ENCODE measurements at regions not wholly inside any gene's neighbourhood (a gene's known extent, or its start where the extent isn't known, plus 50 kb on each side); places are given as distances from the start of the nearest gene placed in this dataset.
"Not testable (repeated sequence)": the region's sequence is repeated elsewhere in the genome, so short reads cannot be mapped to it uniquely, and the experiment has no call there.

GRCh38 chr4:167854881-167855280 is 237.5 kb upstream of the ANXA10 start:
- DNase-seq = no peak

DNA sequence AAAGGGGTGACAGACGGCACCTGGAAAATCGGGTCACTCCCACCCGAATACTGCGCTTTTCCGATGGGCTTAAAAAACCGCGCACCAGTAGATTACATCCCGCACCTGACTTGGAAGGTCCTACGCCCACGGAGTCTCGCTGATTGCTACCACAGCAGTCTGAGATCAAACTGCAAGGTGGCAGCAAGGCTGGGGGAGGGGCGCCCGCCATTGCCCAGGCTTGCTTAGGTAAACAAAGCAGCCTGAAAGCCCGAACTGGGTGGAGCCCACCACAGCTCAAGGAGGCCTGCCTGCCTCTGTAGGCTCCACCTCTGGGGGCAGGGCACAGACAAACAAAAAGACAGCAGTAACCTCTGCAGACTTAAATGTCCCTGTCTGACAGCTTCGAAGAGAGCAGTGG is 234.2 kb upstream of the ANXA10 start:
- not testable (repeated sequence) for DNase-seq

GRCh38 chr4:167867191-167867590 is 225.1 kb upstream of the ANXA10 start:
- no peak for DNase-seq

- DNase-seq = no peak
These were observed 224.2 kb upstream of the ANXA10 start for GRCh38 chr4:167868163-167868562.

GRCh38 chr4:167873496-167873895 is 218.8 kb upstream of the ANXA10 start:
- DNase-seq = no peak

DNA sequence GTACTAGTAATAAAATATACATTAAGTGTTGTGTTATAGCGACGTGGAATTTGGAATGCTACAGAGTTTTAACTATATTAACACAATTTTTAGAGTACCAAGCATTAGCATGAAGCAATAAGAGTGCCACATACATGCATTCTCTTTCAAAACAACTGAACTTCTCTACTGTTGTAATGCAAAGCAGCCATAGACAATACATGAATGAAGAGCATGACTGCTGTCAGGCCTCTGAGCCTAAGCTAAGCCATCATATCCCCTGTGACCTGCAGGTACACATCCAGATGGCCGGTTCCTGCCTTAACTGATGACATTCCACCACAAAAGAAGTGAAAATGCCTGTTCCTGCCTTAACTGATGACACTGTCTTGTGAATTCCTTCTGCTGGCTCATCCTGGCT is 216.2 kb upstream of the ANXA10 start:
- not testable (repeated sequence) for DNase-seq

- not testable (repeated sequence) for DNase-seq
These were observed 214.5 kb upstream of the ANXA10 start for GRCh38 chr4:167877826-167878225.

DNA sequence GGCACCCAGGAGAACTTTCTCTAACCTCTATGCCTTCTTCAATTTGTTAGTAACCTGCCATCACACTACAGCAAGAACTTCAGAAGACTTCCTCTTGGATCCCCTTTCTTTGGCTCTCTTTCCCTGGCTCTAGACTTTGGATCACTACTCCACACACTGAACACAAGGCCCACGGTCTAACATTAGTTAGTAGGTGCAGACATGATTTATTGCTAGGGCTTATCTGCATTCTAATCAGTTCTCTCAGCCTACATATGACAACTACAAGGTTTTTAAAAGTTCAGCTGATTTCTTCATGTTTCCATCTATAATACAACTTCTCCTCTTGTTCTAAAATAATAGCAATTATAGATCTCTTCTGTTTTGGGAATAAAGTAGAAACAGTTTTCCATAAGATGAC is 209.1 kb upstream of the ANXA10 start:
- DNase-seq = no peak

GRCh38 chr4:167885071-167885470 is 207.3 kb upstream of the ANXA10 start:
- no peak for DNase-seq

- no peak for DNase-seq
These were observed 206.5 kb upstream of the ANXA10 start for GRCh38 chr4:167885872-167886271.

- DNase-seq = no peak
These were observed 204.6 kb upstream of the ANXA10 start for GRCh38 chr4:167887726-167888125.

- no peak for DNase-seq
These were observed 202.1 kb upstream of the ANXA10 start for GRCh38 chr4:167890226-167890625.

DNA sequence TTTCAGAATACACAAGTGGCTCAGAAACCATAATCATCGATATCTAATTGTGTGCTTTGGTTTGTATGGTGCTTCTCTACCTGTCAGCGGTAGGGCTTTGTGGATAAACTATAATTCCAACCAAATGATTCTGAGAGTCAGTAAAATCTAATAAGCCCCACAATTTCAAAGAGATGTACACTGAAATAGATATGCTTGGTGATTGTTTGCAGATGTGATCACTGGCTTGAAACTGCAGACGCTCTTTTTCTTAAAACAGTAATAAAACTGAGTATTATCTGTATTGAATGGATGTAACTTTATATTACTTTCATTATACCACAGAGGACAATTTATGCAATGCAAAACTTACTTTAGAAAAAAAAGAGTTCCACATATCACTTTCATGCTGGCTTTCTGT is 198.8 kb upstream of the ANXA10 start:
- no peak for DNase-seq

- DNase-seq = not testable (repeated sequence)
These were observed 196.1 kb upstream of the ANXA10 start for GRCh38 chr4:167896260-167896659.

DNA sequence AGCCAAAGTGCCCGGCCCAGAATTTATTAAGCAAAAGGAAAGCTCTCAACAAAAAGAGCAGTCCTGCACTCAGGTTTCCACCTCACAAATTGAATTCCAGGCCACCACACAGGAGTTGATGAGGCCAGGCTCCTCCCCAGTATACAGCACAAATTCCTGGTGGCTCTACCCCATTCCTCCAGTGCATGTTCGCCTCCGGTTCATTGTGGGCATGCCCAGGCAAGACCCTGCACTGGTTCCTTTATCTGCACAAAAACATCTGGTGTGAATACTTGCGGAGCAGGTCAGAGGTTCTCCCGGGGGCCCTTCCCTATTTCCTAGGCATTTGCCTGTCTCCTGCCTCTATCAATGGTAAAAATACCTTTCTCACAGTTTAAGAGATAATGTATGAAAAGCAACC is 195.2 kb upstream of the ANXA10 start:
- DNase-seq = no peak

DNA sequence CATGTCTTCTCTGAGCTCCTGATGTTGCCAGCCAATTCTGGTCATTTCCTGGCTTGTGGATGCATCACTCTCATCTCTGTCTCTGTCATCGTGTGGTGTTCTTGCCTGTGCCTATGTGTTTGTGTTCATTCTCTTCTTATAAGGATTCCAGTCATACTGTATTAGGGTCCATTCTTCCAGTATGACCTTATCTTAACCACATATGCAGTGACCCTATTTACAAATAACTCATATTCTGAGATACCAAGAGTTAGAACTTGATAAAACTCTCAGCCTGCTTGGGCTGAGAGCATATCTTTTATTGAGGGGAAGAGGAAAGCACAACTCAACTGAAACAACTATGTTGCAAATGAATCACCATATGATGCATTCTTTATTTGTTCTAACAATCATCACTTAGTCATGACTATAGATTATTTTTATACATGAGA is 189.0 kb upstream of the ANXA10 start:
- no peak for DNase-seq

DNA sequence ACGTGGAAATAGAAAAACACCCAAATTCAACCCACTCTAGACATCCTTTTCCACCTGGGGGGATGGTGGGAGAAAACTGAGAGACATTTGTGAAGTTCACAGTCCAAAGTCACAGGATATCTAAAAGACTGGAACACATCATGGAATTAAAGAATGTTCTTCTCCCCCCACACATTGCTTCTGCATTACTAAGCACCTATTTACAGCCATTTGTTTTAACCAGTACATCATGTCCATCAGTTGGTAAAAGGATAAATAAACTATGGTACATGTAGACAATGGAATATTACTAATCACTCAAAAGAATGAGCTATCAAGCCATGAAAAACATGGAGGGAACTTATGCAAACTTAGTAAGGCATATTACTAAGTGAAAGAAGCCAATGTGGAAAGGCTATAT is 185.5 kb upstream of the ANXA10 start:
- no peak for DNase-seq

GRCh38 chr4:167908816-167909215 is 183.5 kb upstream of the ANXA10 start:
- no peak for DNase-seq

DNA sequence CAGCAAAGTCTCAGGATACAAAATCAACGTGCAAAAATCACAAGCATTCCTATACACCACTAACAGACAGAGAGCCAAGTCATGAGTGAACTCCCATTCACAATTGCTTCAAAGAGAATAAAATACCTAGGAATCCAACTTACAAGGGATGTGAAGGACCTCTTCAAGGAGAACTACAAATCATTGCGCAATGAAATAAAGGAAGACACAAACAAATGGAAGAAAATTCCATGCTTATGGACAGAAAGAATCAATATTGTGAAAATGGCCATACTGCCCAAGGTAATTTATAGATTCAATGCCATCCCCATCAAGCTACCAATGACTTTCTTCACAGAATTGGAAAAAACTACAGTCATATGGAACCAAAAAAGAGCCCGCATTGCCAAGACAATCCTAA is 179.8 kb upstream of the ANXA10 start:
- not testable (repeated sequence) for DNase-seq

DNA sequence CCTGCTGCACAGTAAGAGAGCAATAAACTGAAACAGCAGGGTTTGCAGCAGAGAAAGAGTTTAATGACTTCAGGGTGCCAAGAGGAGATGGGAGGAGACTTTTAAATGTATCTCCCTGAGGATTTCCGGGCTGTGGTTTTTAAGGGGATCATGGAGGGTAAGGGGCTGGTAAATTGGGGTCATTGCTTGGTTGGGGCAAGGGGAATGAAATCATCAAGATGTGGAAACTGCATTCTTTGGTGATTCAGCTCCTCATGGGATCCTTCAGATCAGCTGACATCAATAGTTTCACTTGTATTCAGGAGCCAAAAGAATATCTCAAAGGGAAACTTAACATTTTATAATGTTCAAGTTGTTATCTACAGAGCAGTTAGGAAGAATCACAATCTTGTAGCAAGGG is 174.3 kb upstream of the ANXA10 start:
- DNase-seq = no peak

- DNase-seq = no peak
These were observed 162.2 kb upstream of the ANXA10 start for GRCh38 chr4:167930166-167930565.

GRCh38 chr4:167934216-167934615 is 158.1 kb upstream of the ANXA10 start:
- DNase-seq = no peak

- DNase-seq = no peak
These were observed 152.3 kb upstream of the ANXA10 start for GRCh38 chr4:167939863-167940616.

- DNase-seq = no peak
These were observed 148.3 kb upstream of the ANXA10 start for GRCh38 chr4:167943872-167944505.

DNA sequence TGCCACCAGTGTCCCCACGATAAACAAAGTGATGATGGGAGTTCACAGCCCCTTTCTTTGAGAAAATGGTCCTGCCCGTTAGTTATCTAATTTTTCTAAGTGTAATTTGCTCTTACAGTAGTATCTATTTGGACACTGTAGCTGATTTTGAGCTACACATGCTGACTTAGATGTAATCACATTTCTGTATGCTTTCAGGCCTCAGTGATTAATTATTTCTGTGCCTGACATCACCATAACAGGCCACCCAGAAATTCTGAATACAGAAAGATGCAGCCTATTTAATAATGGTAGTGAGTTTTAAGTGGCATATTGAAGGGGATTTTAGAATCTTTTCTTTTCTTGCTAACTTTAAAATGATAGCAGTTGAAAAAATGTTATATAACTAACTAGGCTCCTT is 147.6 kb upstream of the ANXA10 start:
- no peak for DNase-seq

All from stimulated activated CD4-positive, alpha-beta T cell treated with anti-CD3 and anti-CD28 coated beads, Interleukin-4, amount 100 ng/mL, for 24 hours (primary cell).